ENCODE measurements at regions not wholly inside any gene's neighbourhood (a gene's known extent, or its start where the extent isn't known, plus 50 kb on each side); places are given as distances from the start of the nearest gene placed in this dataset.

DNA sequence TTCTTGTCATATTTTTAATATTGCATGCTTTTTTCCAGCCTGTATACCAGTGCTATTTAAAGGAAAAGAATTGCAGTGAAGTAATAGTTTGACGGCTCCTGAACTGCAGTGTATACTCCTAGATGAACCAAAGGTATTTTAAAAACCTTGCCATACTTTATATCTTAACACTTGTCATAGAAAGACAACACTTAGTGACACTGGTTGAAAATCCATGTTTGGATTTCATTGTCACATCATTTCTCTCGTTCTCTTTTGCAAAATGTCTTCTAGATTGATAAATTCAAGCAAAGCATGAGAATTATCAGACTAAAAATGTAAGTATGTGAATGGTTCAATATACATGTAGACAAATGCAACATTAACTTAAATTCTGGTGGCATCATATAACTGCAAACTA is 1293.9 kb downstream of the PCDH9 start:
- TF ChIP-seq EP300 (IDR thresholded peaks at IDR 0.05) (no peak), POLR2A (IDR thresholded peaks at IDR 0.05) (no peak)

All from ovary (tissue), 1 donor.